NAMALWA (cell line): ENCODE measurements at regions not wholly inside any gene's neighbourhood (a gene's known extent, or its start where the extent isn't known, plus 50 kb on each side); places are given as distances from the start of the nearest gene placed in this dataset.
"Not testable (repeated sequence)": the region's sequence is repeated elsewhere in the genome, so short reads cannot be mapped to it uniquely, and the experiment has no call there.

Experiments
- DNase-seq: peaks from one replicate; pipeline ENCODE4 v3.0.0-alpha.2; 2015; ENCODE audit warnings: low spot score

DNA sequence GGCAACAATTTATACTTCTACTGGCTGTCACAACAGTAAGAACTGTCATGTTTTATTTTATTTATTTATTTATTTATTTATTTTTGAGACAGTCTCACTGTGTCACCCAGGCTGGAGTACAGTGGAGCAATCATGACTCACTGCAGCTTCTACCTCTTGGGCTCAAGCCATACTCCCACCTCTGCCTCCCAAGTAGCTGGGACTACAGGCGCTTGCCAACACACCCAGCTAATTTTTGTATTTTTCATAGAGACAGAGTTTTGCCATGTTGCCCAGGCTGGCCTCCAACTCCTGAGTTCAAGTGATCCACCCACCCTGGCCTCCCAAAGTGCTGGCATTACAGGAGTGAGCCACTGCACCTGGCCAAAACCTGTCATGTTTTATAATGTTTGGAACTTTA is 255.1 kb upstream of the DUSP10 start:
- DNase-seq, result not testable (repeated sequence)

DNA sequence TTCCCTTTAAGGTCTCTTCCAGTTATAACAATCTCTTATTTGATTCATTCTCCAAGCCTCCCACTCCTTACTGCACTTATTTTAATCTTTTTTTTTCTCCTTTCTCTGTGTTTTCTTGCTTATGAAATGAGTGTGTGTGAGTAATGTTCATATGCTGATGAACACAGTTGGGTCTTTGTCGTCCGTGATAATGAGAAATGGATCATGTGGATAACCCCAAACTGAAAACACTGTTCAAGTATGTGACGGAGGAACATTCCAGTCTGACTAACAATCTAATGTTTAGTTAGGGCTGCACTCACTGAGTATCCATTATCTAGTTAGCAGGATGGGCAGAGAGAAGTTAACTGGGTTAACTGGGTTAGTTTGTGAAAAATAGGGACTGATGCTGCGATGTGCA is 253.1 kb upstream of the DUSP10 start:
- DNase-seq, result no peak

DNA sequence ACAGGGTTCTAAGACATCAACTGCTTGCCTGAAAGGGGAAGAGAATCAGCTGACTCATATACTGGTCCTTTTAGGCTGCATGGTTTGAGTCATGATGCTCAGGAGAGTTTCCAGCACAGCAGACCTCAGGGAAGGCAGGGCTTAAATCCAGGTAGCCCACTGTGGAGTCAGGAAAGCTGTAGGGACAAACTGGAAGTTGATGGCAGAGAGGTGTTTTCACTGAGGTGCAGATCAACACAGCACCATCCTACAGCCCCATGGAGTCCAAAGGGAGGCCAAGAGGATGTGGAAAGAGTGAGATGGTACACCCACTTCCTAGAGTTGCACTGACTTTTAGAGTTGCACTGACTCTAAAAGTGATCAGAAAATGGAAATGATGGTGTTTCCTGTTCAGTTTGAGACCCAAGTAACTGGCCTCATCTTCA is 252.4 kb upstream of the DUSP10 start:
- DNase-seq, result no peak

DNA sequence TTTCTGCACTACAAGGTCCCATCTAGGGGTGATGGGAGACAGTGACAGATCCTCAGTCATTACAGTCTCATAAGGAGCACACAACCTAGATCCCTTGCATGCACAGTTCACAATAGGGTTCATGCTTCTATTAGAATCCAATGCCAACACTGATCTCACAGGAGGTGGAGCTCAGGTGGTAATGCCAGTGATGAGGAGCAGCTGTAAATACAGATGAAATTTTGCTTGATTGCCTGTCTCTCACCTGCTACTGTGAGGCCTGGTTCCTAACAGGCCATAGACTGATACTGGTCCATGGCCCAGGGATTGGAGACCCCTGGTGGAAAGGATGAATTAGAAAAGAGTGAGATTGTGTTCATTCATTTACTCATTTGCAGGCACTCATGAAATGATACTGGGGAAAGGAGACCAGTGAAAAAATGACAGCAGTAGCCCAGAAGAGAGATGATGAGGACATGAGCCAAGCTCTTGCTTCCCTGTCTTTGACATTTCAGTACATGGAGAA is 251.6 kb upstream of the DUSP10 start:
- peak; percentile 16 for DNase-seq

DNA sequence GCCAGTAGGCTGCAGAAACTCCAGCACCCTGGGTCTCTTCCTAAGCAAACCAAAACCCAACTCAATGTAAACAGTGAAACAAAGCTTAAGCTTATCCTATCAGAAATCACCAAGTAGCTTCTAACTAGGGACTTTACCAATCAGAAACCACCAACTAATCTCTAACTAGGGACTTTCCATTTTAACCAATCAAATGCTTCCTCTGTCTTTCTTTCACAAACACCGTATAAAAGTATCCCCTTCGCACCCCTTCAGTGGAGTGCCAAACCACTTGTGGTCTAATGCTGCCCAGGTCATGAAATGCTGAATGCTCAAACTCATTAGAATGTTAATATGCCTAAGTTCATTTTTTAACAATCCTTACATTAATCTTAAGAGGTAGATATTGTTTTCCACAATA is 250.5 kb upstream of the DUSP10 start:
- no peak for DNase-seq

DNA sequence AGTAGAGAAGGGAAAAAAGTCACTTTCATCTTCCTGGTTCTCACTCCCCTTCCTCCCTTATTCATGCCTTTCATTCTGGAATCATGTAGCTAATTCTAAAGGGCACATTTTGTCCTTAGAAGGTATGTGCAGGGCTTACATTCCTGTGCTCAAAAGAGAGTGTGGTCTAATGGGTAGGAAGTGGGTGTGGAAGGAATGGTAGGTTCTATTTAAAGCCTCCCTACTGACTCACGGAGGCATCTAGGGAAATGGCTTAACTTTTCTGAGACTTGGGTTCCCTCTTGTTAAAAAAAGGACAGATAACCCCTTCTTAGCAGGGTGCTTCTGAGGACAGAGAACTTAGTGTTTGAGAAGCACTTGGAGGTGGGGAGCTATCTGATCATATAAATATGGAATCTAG is 249.3 kb upstream of the DUSP10 start:
- DNase-seq, result no peak

DNA sequence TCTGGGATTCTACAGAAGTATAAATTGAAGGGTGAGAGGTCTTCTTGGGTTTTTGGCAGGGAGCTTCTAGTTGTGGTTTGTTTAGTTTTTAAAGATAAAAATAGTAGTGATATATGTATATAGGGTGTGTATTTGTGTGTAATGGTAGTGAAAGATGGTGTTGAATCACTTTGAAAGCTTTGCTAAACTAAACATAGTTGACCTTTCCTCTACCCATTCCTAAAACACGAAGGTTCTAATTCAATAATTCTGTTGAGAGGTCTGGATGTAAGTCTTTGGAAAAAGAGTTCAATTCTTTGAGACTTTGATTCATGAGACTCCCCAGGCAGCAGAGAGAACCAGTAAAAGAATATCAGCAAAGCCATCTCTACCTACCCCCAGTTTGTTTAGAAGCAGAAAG is 247.9 kb upstream of the DUSP10 start:
- DNase-seq, result no peak

DNA sequence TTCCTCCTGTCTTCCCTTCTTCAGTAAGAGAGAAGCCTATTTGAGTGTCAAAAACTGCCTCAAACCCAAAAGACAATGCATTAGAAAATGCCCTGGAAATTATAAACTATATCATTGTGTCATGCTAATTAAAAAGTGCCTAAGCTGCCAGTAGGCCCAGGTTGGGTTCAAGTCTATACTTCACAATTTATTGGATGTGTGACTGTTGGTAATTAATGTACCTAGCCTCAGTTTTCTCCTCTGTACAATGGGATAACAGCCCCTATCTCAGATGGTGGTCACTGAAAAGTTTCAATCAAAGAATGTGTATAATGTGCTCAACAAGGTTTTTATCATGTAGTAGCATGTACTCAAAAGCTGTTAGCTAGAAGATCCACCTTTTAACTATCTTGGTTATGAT is 246.9 kb upstream of the DUSP10 start:
- no peak for DNase-seq

DNA sequence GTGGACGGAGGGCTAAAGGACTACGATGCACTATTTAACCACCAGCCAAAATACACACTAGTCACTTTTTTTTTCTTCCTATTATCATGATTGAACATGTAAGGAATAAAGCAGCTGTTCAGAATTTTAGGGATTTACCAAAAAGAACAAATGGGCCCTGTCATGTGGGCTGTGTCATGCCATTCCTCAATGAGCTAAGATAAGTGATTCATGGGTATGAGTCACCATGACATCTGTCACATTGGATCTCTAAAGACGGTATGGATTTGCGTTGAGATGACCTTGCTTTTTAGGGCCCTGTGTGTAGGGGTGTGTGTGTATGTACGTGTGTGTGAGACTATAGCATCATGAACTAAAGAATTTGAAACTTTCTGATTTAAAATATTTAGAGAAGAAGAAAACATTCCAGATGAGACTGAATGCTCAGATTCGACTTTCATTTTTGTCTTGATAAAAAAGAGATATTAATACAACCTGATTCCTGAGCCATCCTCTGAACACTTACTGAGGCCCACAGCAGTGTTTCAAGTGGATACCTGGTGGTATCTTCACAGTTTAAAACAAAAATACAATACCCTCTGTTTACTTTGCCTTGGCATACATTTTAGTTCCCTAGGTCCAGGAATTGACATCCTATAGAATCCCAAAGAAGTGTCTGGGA is 246.1 kb upstream of the DUSP10 start:
- no peak for DNase-seq

DNA sequence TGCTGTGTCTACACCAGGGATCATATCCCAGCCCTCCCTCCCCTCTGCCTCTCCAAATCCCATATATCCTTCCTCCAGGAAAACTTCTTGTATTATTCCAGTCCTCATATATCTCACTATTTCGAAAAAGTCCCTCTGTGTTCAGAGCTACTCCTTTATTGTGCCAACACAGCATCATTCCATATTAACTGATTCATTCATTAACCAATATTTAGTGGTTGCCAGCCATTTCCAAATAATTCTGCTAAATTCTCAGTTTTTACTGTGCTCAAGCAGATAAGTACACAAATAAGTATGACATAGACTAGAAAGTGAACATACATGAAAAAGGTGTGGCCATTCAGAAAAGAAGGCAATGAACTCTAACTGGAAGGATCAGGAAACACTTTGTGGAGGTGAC is 241.6 kb upstream of the DUSP10 start:
- no peak for DNase-seq

DNA sequence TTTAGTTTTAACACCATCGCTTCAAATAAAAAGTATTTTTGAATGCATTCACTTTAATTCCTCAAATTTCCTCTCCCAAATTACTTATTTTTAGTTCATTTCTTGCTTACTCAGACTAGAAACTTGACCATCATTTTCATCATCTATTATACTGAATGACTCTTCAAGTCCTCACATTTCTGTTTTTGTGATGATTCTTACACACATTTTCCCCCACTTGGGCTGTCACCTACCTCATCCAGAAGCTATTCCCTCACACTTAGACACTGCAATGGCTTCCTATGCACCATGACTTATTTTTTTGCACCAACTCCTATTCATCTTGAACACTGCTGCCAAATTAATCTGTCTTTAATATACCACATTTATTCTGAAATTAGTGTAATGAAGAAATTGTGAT is 239.6 kb upstream of the DUSP10 start:
- no peak for DNase-seq

DNA sequence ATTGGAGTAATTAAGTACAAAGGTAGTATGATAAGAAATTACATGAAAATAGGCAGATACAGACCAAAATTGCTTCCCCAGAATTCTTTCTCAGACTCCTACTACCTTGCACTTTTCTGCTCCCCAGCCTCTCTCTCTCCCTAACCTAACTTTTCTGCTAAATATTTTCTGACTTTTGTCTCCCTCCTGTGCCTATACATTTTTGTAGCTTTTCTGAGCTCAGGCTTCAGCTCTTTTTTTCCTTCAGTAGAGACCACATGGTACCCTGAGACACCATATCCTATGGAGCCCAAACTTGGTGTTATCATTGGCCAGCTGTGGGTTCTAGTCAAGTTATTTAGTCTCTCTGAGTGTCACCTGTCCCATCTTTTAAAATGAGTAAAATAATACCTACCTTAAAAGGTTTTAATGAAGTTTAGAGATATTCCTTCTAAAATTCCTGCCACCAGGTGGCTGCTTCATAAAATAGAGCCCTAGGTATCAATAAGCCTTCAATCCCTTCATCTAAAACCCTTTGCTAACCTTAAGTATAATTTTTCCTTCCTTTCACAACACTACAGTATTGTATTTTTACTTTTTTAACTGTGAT is 237.6 kb upstream of the DUSP10 start:
- DNase-seq, result peak; percentile 9

DNA sequence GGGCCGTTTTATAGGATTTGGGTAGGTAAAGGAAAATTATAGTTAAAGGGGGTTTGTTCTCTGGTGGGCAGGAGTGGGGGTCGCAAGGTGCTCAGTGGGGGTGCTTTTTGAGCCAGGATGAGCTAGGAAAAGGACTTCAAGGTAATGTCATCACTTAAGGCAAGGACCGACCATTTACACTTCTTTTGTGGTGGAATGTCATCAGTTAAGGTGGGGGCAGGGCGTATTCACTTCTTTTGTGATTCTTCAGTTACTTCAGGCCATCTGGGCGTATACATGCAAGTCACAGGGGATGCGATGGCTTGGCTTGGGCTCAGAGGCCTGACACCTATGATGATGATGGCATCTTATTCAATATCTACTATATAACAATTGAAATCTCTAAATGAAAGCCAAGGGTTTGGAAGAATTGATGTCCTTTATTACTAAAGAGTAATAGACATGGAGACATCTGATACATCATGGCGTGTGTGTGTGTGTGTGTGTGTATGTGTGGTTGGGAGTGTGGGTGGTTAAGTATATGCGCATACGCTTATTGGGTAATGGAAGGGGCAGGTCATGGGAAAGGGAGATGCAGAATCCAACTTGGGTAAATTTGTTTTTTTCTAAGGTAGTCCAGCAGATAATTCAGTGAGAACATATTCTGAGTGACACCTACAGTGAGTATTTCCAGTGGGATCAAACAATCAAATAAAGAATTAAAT is 236.9 kb upstream of the DUSP10 start:
- DNase-seq, result not testable (repeated sequence)

DNA sequence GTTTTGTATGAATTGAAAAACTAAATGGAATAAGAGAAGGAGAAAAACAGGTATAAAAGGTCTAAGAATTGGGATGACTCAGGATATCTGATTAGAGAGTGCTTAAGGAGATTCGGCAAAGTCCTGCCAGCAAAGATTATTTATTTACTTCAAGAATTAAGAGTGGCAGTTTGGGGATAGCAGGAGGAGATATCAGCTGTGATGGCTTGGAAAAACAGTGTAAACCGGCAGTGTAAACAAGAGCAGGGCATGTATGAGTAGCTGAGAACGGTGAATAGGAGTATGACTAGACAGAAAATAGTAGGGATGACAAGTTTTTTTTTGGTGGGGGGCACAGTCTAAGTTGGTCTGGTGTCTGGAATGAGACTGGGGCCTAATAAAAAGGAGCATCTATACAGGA is 231.9 kb upstream of the DUSP10 start:
- DNase-seq, result not testable (repeated sequence)

DNA sequence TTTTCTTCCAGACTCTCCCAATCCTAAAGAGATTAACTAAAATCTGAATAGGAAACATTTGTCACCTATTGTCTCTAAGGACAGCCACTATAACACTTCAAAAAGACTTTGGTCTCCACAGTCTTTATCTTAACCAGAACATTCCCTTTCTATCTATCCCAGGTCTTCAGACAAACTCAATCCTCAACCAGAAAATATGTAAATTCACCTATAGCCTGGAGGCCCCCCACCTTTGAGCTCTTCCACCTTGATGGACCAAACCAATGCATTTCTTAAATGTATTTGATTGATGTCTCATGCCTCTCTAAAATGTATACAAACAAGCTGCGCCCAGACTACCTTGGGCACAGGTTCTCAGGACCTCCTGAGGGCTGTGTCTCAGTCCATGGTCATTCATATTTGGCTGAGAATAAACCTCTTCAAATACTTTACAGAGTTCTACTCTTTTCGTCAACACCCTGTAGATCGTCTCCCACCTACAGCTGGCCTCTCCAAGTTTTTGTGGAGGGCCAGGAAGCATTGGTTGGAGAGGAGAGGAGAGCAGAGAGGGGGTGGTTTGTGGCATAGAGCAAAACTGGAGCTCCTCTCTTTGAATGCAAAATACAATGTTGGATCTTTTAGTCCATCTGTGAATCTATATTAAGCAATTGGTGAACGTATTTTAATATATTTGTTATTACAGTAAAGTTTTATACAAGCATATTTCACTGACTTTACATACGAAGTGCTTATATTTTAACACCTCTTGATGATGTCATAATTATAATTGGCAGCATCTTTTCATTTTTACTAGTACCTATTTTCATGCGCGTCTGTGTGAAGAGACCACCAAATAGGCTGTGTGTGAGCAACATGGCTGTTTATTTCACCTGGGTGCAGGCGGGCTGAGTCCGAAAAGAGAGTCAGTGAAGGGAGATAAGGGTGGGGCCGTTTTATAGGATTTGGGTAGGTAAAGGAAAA is 230.7 kb upstream of the DUSP10 start:
- no peak for DNase-seq

DNA sequence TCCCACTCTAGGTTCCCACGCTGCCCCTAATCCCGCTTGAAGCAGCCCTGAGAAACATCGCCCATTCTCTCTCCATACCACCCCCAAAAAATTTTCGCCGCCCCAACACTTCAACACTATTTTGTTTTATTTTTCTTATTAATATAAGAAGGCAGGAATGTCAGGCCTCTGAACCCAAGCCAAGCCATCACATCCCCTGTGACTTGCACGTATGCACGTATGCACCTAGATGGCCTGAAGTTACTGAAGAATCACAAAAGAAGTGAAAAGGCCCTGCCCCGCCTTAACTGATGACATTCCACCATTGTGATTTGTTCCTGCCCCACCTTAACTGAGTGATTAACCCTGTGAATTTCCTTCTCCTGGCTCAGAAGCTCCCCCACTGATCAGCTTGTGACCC is 229.1 kb upstream of the DUSP10 start:
- not testable (repeated sequence) for DNase-seq

DNA sequence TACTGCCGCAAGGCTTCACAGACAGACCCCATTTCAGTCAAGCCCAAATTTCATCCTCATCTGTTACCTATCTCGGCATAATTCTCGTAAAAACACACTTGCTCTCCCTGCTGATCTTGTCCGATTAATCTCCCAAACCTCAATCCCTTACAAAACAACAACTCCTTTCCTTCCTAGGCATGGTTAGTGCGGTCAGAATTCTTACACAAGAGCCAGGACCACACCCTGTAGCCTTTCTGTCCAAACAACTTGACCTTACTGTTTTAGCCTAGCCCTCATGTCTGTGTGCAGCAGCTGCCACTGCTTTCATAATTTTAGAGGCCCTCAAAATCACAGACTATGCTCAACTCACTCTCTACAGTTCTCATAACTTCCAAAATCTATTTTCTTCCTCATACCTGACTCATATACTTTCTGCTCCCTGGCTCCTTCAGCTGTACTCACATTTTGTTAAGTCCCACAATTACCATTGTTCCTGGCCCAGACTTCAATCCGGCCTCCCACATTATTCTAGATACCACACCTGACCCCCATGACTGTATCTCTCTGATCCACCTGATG is 227.5 kb upstream of the DUSP10 start:
- not testable (repeated sequence) for DNase-seq

DNA sequence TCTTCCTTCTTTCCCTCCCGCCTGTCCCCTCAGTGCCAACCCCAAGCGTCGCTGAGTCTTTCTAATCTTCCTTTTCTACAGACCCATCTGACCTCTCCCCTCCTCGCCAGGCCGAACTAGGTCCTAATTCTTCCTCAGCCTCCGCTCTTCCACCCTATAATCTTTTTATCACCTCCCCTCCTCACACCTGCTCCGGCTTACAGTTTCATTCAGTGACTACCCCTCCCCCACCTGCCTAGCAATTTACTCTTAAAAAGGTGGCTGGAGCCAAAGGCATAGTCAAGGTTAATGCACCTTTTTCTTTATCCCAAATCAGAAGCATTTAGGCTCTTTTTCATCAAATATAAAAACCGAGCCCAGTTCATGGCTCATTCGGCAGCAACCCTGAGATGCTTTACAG is 225.6 kb upstream of the DUSP10 start:
- DNase-seq, result not testable (repeated sequence)

DNA sequence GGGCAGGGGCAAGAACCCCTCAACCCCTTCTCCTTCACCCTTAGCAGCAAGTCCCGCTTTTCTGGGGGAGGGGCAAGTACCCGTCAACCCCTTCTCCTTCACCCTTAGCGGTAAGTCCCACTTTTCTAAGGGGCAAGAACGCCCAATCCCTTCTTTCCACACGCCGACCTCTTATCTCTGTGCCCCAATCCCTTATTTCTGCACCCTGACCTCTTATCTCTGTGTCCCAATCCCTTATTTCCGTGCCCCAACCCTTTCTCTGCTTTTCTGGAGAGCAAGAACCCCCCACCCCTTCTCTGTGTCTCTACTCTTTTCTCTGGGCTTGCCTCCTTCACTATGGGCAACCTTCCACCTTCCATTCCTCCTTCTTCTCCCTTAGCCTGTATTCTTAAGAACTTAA is 225.0 kb upstream of the DUSP10 start:
- DNase-seq, result not testable (repeated sequence)

DNA sequence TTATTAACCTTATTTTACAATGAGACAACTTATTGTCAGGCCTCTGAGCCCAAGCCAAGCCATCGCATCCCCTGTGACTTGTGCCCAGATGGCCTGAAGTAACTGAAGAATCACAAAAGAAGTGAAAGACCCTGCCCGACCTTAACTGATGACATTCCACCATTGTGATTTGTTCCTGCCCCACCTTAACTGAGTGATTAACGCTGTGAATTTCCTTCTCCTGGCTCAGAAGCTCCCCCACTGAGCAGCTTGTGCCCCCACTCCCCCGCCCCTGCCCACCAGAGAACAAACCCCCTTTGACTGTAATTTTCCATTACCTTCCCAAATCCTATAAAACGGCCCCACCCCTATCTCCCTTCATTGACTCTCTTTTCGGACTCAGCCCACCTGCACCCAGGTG is 224.0 kb upstream of the DUSP10 start:
- not testable (repeated sequence) for DNase-seq

DNA sequence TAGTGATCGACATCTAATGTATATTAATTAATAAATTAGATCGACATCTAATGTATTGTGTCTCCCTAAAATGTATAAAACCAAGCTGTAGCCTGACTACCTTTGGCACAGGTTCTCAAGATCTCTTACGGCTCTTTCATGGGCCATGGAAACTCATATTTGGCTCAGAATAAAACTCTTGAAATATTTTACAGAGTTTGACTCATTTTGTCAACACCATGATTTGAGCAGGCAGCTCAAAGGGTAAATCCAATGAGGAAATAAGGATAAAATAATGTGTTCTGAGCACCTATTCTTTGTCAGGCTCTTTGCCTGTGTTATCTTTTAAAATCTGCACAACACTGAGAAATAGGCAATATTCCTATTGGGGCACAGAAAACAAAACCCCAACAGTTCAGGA is 223.4 kb upstream of the DUSP10 start:
- DNase-seq, result no peak

DNA sequence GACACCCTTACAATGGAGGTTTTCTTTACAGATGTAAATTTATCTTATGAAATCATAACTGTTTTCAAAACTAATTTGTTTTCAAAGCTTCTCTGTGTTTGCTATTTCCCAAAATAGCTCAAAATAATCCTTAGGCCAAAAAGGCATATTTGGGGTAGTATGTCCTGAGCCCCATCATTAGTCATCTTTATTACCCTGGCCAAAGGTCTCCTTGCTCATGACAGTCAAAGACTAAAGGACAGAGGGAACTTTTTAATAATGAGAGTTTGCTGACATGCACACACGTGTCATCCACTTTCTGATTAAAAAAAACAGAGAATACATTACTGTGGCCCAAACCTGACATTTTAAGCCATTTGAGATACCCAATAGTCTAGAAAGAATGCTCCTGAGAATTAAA is 221.9 kb upstream of the DUSP10 start:
- no peak for DNase-seq
